CD14-positive monocyte (primary cell): ENCODE measurements at regions not wholly inside any gene's neighbourhood (a gene's known extent, or its start where the extent isn't known, plus 50 kb on each side); places are given as distances from the start of the nearest gene placed in this dataset.

Experiments used
- DNase-seq, 3 donors: peaks; one replicate each; pipeline ENCODE4 v3.0.0-alpha.2; 2011 to 2022
- H2AFZ ChIP-seq: 2 replicates; pipeline ENCODE4 v1.6.0; 2012; ENCODE audit warnings: mild to moderate bottlenecking, low read depth, low read length, inconsistent platforms; ENCODE audit not compliant: insufficient read depth, poor library complexity, severe bottlenecking
- H3K27ac ChIP-seq, 2 donors: 1 replicate in 1 of 2; 2 replicates in 1 of 2; pipeline ENCODE4 v1.5.1; 2012 to 2013; ENCODE audit warnings: low read length in 2 of 2, control low read depth in 1 of 2, inconsistent platforms in 1 of 2, low read depth in 1 of 2, mild to moderate bottlenecking in 1 of 2
- H3K27me3 ChIP-seq, 2 donors: one replicate each; pipeline versions ENCODE4 v1.6.0 to v1.6.1; 2011 to 2013; ENCODE audit warnings: low read length in 2 of 2; ENCODE audit not compliant: control insufficient read depth in 2 of 2, insufficient read depth in 2 of 2
- H3K36me3 ChIP-seq, 2 donors: replicated peaks in 1 of 2; 1 replicate in 1 of 2; 2 replicates in 1 of 2; pipeline versions ENCODE4 v1.5.1 to v1.6.1; 2012 to 2013; ENCODE audit warnings: low read length in 2 of 2, control low read depth in 1 of 2, inconsistent platforms in 1 of 2, mild to moderate bottlenecking in 1 of 2; ENCODE audit not compliant: insufficient read depth in 2 of 2, control insufficient read depth in 1 of 2
- H3K4me1 ChIP-seq, 2 donors: 1 replicate in 1 of 2; 2 replicates in 1 of 2; pipeline versions ENCODE4 v1.5.1 to v1.6.1; 2012 to 2013; ENCODE audit warnings: low read length in 2 of 2, control low read depth in 1 of 2, inconsistent platforms in 1 of 2, mild to moderate bottlenecking in 1 of 2, moderate library complexity in 1 of 2; ENCODE audit not compliant: insufficient read depth in 2 of 2, control insufficient read depth in 1 of 2
- H3K4me2 ChIP-seq: replicated peaks from 2 replicates; pipeline ENCODE3; 2012; ENCODE audit warnings: low read length, moderate library complexity, mild to moderate bottlenecking; ENCODE audit not compliant: poor library complexity, severe bottlenecking; ENCODE audit errors: extremely low read depth
- H3K4me3 ChIP-seq, 3 experiments: fragments of 200-600 bp in 1 of 3; sonication (generic) in 1 of 3; replicated peaks in 1 of 3; 1 replicate in 2 of 3; 2 replicates in 1 of 3; pipeline ENCODE4 v1.5.1; 2011 to 2013; ENCODE audit warnings: low read length in 3 of 3, mild to moderate bottlenecking in 3 of 3, control low read depth in 2 of 3, low read depth in 2 of 3, inconsistent platforms in 1 of 3, moderate library complexity in 1 of 3
- H3K79me2 ChIP-seq: 2 replicates; pipeline ENCODE4 v1.6.0; 2012; ENCODE audit warnings: mild to moderate bottlenecking, control low read depth, inconsistent platforms, low read length, moderate library complexity; ENCODE audit not compliant: insufficient read depth
- H3K9ac ChIP-seq: 2 replicates; pipeline ENCODE4 v1.6.0; 2017; ENCODE audit warnings: low read length, mild to moderate bottlenecking; ENCODE audit not compliant: insufficient read depth, poor library complexity, severe bottlenecking
- H3K9me3 ChIP-seq, 2 donors: replicated peaks in 1 of 2; 1 replicate in 1 of 2; 2 replicates in 1 of 2; pipeline versions ENCODE4 v1.5.1 to v1.6.1; 2012 to 2013; ENCODE audit warnings: low read length in 2 of 2, control low read depth in 1 of 2; ENCODE audit not compliant: control insufficient read depth in 1 of 2, insufficient read depth in 1 of 2
- H4K20me1 ChIP-seq: 2 replicates; pipeline ENCODE4 v1.6.0; 2012; ENCODE audit warnings: mild to moderate bottlenecking, low read length, control low read depth, moderate library complexity; ENCODE audit not compliant: insufficient read depth
- H3K27ac Mint-ChIP-seq, 7 donors: one replicate each; pipeline ENCODE4 v1.8.0; 2020; ENCODE audit warnings: mild to moderate bottlenecking in 7 of 7, mixed read lengths in 7 of 7, moderate library complexity in 6 of 7, inconsistent platforms in 2 of 7
- H3K27me3 Mint-ChIP-seq, 3 donors: one replicate each; pipeline ENCODE4 v1.8.0; 2021 to 2022; ENCODE audit warnings: low read depth in 3 of 3, mild to moderate bottlenecking in 3 of 3, mixed read lengths in 3 of 3, moderate library complexity in 3 of 3, inconsistent platforms in 1 of 3
- H3K36me3 Mint-ChIP-seq, 2 donors: one replicate each; pipeline ENCODE4 v1.8.0; 2020; ENCODE audit warnings: mixed read lengths in 2 of 2, inconsistent platforms in 1 of 2, mild to moderate bottlenecking in 1 of 2
- H3K4me1 Mint-ChIP-seq: one replicate; pipeline ENCODE4 v1.8.0; 2020; ENCODE audit warnings: mild to moderate bottlenecking, mixed read lengths
- H3K4me3 Mint-ChIP-seq, 2 donors: one replicate each; pipeline ENCODE4 v1.8.0; 2020; ENCODE audit warnings: mild to moderate bottlenecking in 2 of 2, mixed read lengths in 2 of 2, moderate library complexity in 1 of 2
- H3K9me3 Mint-ChIP-seq, 7 donors: one replicate each; pipeline ENCODE4 v1.8.0; 2020 to 2022; ENCODE audit warnings: mixed read lengths in 7 of 7, mild to moderate bottlenecking in 6 of 7, moderate library complexity in 6 of 7, inconsistent platforms in 2 of 7
- CTCF ChIP-seq: fragments of 200-600 bp; IDR thresholded peaks from one replicate; pipeline ENCODE4 v1.8.0; 2022; ENCODE audit warnings: antibody characterized with exemption, mild to moderate bottlenecking
- WGBS: methylation state at CpG from one replicate; pipeline ENCODE4 v1.1.5; 2013; ENCODE audit warnings: missing lambda C conversion rate; ENCODE audit not compliant: insufficient coverage; 5-methylcytosine and 5-hydroxymethylcytosine counted together
- intact Hi-C, 2 donors: fragments of 100-400 bp; cut with micrococcal nuclease; formaldehyde crosslinking; loops; one replicate each; pipeline versions ENCODE4 v1.15.0 to v1.15.1; 2023

- TF ChIP-seq CTCF = no peak
- no peak overlapping the region for H3K4me3 Mint-ChIP-seq
- no peaks in the 10 kb centered on the region for H3K4me1 Mint-ChIP-seq
These were observed 308.8 kb downstream of the SEMA3D start for GRCh38 chr7:84877943-84878570.

GRCh38 chr7:84876061-84876821, 310.6 kb downstream of the SEMA3D start:
- Histone ChIP-seq H4K20me1 (no peaks in the 10 kb centered on the region), H2AFZ (no peak overlapping the region), H3K9ac (no peak overlapping the region), H3K4me3 (no peak overlapping the region), H3K4me1 (no peaks in the 10 kb centered on the region), H3K79me2 (no peaks in the 10 kb centered on the region), H3K9me3 (peaks cover 0 to 9% of the 10 kb centered on the region in 2 donors), H3K27ac (no peak overlapping the region), H3K4me2 (no peak overlapping the region), H3K27me3 (no peaks in the 10 kb centered on the region), H3K36me3 (no peaks in the 10 kb centered on the region)
- H3K4me3 Mint-ChIP-seq = no peak overlapping the region
- H3K27ac Mint-ChIP-seq = peak overlapping the region in 1 of 7 donors; percentile 53
- TF ChIP-seq CTCF = no peak
- 93% methylated on average over 13 of the region's 16 CpGs for WGBS
- peaks cover 0 to 12% (median 2%) of the 10 kb centered on the region in 7 donors for H3K9me3 Mint-ChIP-seq
- no peak for DNase-seq
- intact Hi-C loops = no loop called here
- no peaks in the 10 kb centered on the region for H3K4me1 Mint-ChIP-seq
- no peaks in the 10 kb centered on the region for H3K36me3 Mint-ChIP-seq
- H3K27me3 Mint-ChIP-seq = no peaks in the 10 kb centered on the region

More at GRCh38 chr7:84877943-84878570, 308.8 kb downstream of the SEMA3D start:
- Mint-ChIP-seq H3K36me3 (no peaks in the 10 kb centered on the region), H3K27ac (no peak overlapping the region), H3K9me3 (peaks cover 2 to 15% (median 6%) of the 10 kb centered on the region in 7 donors), H3K27me3 (no peaks in the 10 kb centered on the region)
- DNase-seq = no peak
- H3K4me3 ChIP-seq = no peak overlapping the region
- no CpG with 5 or more reads among the region's 1 CpG for WGBS
- no peaks in the 10 kb centered on the region for H3K4me1 ChIP-seq
- intact Hi-C loops = no loop called here
- H3K79me2 ChIP-seq = no peaks in the 10 kb centered on the region
- peaks cover 0 to 12% of the 10 kb centered on the region in 2 donors for H3K9me3 ChIP-seq
- no peaks in the 10 kb centered on the region for H3K36me3 ChIP-seq
- no peaks in the 10 kb centered on the region for H4K20me1 ChIP-seq
- H3K4me2 ChIP-seq = no peak overlapping the region
- no peak overlapping the region for H3K9ac ChIP-seq
- H3K27ac ChIP-seq = no peak overlapping the region
- H3K27me3 ChIP-seq = no peaks in the 10 kb centered on the region
- H2AFZ ChIP-seq = no peak overlapping the region
